ENCODE measurements at regions not wholly inside any gene's neighbourhood (a gene's known extent, or its start where the extent isn't known, plus 50 kb on each side); places are given as distances from the start of the nearest gene placed in this dataset.

DNA sequence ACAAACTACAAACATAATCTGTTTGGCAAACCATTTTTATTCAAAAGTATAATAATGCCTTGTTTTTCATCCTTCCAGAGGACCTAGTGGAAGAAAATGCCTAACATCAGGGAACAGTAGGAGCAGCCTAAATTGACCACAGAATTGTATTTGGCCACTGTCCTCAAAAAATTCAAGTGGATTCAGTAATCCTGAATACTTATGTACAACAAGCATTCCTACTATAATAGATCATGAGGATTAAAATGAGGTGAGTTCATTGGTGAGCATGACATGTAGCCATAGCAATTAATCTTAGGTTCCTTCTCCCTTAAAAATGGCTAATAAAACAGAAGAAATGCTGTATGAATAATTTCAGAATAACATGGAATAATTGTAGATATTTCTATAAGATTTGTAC, 209.3 kb downstream of the DAD1 start (continued):
- TF ChIP-seq, protein P1, sequence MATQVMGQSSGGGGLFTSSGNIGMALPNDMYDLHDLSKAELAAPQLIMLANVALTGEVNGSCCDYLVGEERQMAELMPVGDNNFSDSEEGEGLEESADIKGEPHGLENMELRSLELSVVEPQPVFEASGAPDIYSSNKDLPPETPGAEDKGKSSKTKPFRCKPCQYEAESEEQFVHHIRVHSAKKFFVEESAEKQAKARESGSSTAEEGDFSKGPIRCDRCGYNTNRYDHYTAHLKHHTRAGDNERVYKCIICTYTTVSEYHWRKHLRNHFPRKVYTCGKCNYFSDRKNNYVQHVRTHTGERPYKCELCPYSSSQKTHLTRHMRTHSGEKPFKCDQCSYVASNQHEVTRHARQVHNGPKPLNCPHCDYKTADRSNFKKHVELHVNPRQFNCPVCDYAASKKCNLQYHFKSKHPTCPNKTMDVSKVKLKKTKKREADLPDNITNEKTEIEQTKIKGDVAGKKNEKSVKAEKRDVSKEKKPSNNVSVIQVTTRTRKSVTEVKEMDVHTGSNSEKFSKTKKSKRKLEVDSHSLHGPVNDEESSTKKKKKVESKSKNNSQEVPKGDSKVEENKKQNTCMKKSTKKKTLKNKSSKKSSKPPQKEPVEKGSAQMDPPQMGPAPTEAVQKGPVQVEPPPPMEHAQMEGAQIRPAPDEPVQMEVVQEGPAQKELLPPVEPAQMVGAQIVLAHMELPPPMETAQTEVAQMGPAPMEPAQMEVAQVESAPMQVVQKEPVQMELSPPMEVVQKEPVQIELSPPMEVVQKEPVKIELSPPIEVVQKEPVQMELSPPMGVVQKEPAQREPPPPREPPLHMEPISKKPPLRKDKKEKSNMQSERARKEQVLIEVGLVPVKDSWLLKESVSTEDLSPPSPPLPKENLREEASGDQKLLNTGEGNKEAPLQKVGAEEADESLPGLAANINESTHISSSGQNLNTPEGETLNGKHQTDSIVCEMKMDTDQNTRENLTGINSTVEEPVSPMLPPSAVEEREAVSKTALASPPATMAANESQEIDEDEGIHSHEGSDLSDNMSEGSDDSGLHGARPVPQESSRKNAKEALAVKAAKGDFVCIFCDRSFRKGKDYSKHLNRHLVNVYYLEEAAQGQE (IDR thresholded peaks at IDR 0.05), result no peak
- TF ChIP-seq, protein P2, sequence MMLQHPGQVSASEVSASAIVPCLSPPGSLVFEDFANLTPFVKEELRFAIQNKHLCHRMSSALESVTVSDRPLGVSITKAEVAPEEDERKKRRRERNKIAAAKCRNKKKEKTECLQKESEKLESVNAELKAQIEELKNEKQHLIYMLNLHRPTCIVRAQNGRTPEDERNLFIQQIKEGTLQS (IDR thresholded peaks at IDR 0.05), result no peak

DNA sequence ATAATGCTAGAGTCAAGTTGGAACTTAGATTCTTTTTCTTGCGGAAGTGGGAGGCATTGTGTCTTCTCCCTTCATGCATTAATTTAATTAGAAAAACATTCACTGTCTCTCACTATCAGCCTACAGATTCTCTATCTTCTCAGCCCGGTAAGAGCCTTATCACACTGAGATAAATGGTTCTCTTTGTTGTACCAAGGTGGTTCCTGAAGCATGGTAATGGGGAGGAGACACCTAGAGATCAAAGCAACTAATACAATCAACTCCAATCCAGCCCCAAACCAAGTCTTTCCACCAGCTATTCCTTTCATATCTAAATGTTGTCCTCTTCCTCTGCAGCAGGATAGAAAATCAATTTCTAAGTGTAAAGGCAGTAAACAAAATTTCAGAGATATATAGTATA, 210.8 kb downstream of the DAD1 start:
- H3K4me1 ChIP-seq (ENCODE audit: control insufficient read depth in 4 of 4, insufficient read depth in 4 of 4, low read length in 3 of 4), result peaks cover 0 to 3% (median 0%) of the 10 kb centered on the region in 4 donors
- peaks cover 0 to 4% (median 2%) of the 10 kb centered on the region in 4 donors for H3K27me3 ChIP-seq (ENCODE audit: control insufficient read depth in 4 of 4, insufficient read depth in 4 of 4, low read length in 3 of 4)
- H3K27ac ChIP-seq (ENCODE audit: low read depth in 1 of 2, low read length in 2 of 2), result no peak overlapping the region
- H3K9ac ChIP-seq (ENCODE audit: low read depth in 1 of 2, low read length in 2 of 2), result no peak overlapping the region
- H3K4me3 ChIP-seq (ENCODE audit: low read depth in 1 of 3, low read length in 3 of 3), result no peak overlapping the region
- TF ChIP-seq HNF4A (conservative IDR thresholded peaks at IDR 0.05) (no peak), HNF4G (IDR thresholded peaks at IDR 0.05) (no peak), RXRA (IDR thresholded peaks at IDR 0.05) (no peak), TAF1 (conservative IDR thresholded peaks at IDR 0.05) (no peak), FOXA2 (IDR thresholded peaks at IDR 0.05) (no peak), JUND (IDR thresholded peaks at IDR 0.05) (no peak), NR2F2 (IDR thresholded peaks at IDR 0.05) (no peak), FOXA1 (IDR thresholded peaks at IDR 0.05) (no peak), GABPA (IDR thresholded peaks at IDR 0.05 in 1 of 2, conservative IDR thresholded peaks at IDR 0.05 in 1 of 2) (no peak), RAD21 (IDR thresholded peaks at IDR 0.05) (no peak), EGR1 (IDR thresholded peaks at IDR 0.05; ENCODE audit: low read depth in 2 of 2) (no peak)
- TF ChIP-seq, protein P3, sequence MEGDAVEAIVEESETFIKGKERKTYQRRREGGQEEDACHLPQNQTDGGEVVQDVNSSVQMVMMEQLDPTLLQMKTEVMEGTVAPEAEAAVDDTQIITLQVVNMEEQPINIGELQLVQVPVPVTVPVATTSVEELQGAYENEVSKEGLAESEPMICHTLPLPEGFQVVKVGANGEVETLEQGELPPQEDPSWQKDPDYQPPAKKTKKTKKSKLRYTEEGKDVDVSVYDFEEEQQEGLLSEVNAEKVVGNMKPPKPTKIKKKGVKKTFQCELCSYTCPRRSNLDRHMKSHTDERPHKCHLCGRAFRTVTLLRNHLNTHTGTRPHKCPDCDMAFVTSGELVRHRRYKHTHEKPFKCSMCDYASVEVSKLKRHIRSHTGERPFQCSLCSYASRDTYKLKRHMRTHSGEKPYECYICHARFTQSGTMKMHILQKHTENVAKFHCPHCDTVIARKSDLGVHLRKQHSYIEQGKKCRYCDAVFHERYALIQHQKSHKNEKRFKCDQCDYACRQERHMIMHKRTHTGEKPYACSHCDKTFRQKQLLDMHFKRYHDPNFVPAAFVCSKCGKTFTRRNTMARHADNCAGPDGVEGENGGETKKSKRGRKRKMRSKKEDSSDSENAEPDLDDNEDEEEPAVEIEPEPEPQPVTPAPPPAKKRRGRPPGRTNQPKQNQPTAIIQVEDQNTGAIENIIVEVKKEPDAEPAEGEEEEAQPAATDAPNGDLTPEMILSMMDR (IDR thresholded peaks at IDR 0.05; ENCODE audit: low read depth, low read length, missing input control), result no peak
- TF ChIP-seq, protein P1 (IDR thresholded peaks at IDR 0.05), result no peak
- H3K36me3 ChIP-seq (ENCODE audit: control insufficient read depth in 4 of 4, insufficient read depth in 3 of 4, low read depth in 1 of 4, low read length in 3 of 4), result no peaks in the 10 kb centered on the region
- WGBS, result 34% methylated on average over 2 of the region's 2 CpGs
- no peaks in the 10 kb centered on the region for H3K9me3 ChIP-seq (ENCODE audit: control insufficient read depth in 4 of 4, low read length in 3 of 4)
- DNase-seq (ENCODE audit: low spot score), result no peak

All from liver (tissue), 8 donors.